Gastrocnemius medialis (tissue), 4 donors: ENCODE measurements at regions not wholly inside any gene's neighbourhood (a gene's known extent, or its start where the extent isn't known, plus 50 kb on each side); places are given as distances from the start of the nearest gene placed in this dataset.

ENCODE experiments used
- ATAC-seq, 2 donors: fragments of 150-250 bp; one replicate each; pipeline ENCODE4 v1.9.1; 2016
- DNase-seq, 2 donors: peaks; one replicate each; pipeline ENCODE4 v3.0.0-alpha.2; 2019
- H3K27ac ChIP-seq, 4 donors: fragments of 200-600 bp; sonication (generic); 1 replicate in 1 of 4; 2 replicates in 3 of 4; pipeline ENCODE4 v1.5.1; 2016 to 2018; ENCODE audit warnings: mild to moderate bottlenecking in 2 of 4, moderate library complexity in 1 of 4
- H3K27me3 ChIP-seq, 3 donors: fragments of 200-600 bp; sonication (generic) in 2 of 3; 1 replicate in 1 of 3; 2 replicates in 2 of 3; pipeline versions ENCODE4 v1.5.1 to v1.6.0; 2016 to 2019; ENCODE audit warnings: mild to moderate bottlenecking in 1 of 3, moderate library complexity in 1 of 3
- H3K36me3 ChIP-seq, 2 donors: fragments of 200-600 bp; sonication (generic) in 1 of 2; one replicate each; pipeline ENCODE4 v1.5.1; 2017 to 2018
- H3K4me1 ChIP-seq, 2 donors: fragments of 200-600 bp; sonication (generic) in 1 of 2; one replicate each; pipeline ENCODE4 v1.5.1; 2016 to 2017; ENCODE audit warnings: mild to moderate bottlenecking in 2 of 2
- H3K4me3 ChIP-seq, 4 donors: fragments of 200-600 bp; sonication (generic) in 3 of 4; 1 replicate in 1 of 4; 2 replicates in 3 of 4; pipeline ENCODE4 v1.5.1; 2016 to 2019; ENCODE audit warnings: mild to moderate bottlenecking in 2 of 4
- H3K9me3 ChIP-seq, 3 donors: fragments of 200-600 bp; sonication (generic) in 2 of 3; 1 replicate in 1 of 3; 2 replicates in 2 of 3; pipeline ENCODE4 v1.5.1; 2016 to 2019
- POLR2A ChIP-seq, 2 donors: fragments of 450-650 bp; IDR thresholded peaks; one replicate each; pipeline ENCODE4 v1.6.1; 2017; ENCODE audit warnings: antibody characterized with exemption in 2 of 2, mild to moderate bottlenecking in 2 of 2, moderate library complexity in 2 of 2
- in situ Hi-C, 4 donors: fragments of 200-750 bp; cut with MboI; loops; one replicate each; pipeline versions ENCODE4 v1.15.0 to v1.8.0; 2017; ENCODE audit warnings: low sequenced_read_pairs in 4 of 4
- intact Hi-C: fragments of 100-400 bp; cut with DNase I; formaldehyde crosslinking; loops from one replicate; pipeline ENCODE4 v1.15.1; 2023; ENCODE audit warnings: low total_unique reads
- TF ChIP-seq, protein P1 (sequence below), 5 experiments: fragments of 450-650 bp in 3 of 5; fragments of 200-600 bp in 2 of 5; sonication (generic) in 2 of 5; IDR thresholded peaks in 4 of 5; conservative IDR thresholded peaks in 1 of 5; 1 replicate in 4 of 5; 2 replicates in 1 of 5; pipeline ENCODE4 v1.5.1; 2016 to 2019; ENCODE audit warnings: antibody characterized with exemption in 5 of 5, mild to moderate bottlenecking in 3 of 5, moderate library complexity in 3 of 5

DNA sequence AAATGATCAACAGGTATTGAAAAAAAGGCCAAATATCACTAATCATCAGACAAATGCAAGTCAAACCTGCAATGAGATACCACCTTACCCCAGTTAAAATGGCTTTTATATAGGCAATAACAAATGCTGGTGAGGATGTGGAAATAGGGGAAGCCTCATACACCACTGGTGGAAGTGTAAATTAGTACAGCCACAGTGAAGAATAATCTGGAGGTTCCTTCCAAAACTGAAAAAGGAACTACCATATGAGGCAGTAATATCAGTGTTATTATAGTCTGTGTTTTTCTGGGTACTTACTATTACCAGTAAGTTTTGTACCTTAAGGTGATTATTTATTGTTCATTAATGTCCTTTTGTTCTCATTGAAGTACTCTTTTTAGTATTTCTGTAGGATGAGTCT lies 201.3 kb downstream of the MRPL39 start:
- Histone ChIP-seq H3K4me3 (no peak overlapping the region), H3K4me1 (no peaks in the 10 kb centered on the region), H3K9me3 (no peaks in the 10 kb centered on the region), H3K27me3 (no peaks in the 10 kb centered on the region), H3K27ac (no peak overlapping the region), H3K36me3 (no peaks in the 10 kb centered on the region)
- intact Hi-C loops, result no loop called here
- no peak for TF ChIP-seq POLR2A (IDR thresholded peaks at IDR 0.05)
- TF ChIP-seq, protein P1, sequence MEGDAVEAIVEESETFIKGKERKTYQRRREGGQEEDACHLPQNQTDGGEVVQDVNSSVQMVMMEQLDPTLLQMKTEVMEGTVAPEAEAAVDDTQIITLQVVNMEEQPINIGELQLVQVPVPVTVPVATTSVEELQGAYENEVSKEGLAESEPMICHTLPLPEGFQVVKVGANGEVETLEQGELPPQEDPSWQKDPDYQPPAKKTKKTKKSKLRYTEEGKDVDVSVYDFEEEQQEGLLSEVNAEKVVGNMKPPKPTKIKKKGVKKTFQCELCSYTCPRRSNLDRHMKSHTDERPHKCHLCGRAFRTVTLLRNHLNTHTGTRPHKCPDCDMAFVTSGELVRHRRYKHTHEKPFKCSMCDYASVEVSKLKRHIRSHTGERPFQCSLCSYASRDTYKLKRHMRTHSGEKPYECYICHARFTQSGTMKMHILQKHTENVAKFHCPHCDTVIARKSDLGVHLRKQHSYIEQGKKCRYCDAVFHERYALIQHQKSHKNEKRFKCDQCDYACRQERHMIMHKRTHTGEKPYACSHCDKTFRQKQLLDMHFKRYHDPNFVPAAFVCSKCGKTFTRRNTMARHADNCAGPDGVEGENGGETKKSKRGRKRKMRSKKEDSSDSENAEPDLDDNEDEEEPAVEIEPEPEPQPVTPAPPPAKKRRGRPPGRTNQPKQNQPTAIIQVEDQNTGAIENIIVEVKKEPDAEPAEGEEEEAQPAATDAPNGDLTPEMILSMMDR (IDR thresholded peaks at IDR 0.05 in 4 of 5, conservative IDR thresholded peaks at IDR 0.05 in 1 of 5), result no peak
- in situ Hi-C loops, result no loop called here
- no peak for DNase-seq
- ATAC-seq, result no peak

DNA sequence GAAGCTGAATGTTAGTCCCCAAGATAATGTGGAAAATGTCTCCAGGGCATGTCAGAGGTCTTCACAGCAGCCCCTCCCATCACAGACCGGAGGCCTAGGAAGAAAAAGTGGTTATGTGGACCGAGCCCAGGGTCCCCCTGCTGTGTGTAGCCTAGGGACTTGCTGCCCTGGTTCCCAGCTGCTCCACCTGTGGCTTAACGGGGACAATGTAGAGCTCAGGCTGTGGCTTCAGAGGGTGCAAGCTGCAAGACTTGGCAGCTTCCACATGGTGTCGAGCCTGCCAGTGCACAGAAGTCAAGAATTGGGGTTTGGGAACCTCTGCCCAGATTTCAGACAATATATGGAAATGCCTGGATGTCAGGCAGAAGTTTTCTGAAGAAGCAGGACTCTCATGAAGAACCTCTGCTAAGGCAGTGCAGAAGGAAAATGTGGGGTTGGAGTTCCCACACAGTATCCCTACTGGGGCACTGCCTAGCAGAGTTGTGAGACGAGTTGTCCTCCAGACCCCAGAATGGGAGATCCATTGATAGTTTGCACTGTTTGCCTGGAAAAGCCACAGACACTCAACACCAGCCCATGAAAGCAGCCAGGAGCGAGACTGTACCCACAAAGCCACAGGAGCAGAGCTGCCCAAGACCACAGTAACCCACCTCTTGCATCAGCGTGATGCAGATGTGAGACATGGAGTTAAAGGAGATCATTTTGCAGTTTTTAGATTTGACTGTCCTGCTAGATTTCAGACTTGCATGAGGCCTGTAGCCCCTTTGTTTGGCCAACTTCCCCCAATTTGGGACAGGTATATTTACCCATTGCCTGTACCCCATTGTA lies 204.9 kb downstream of the MRPL39 start:
- no peaks in the 10 kb centered on the region for H3K9me3 ChIP-seq
- H3K27me3 ChIP-seq, result no peaks in the 10 kb centered on the region
- intact Hi-C loops, result no loop called here
- in situ Hi-C loops, result no loop called here
- no peak overlapping the region for H3K27ac ChIP-seq
- TF ChIP-seq POLR2A (IDR thresholded peaks at IDR 0.05), result no peak
- TF ChIP-seq, protein P1 (IDR thresholded peaks at IDR 0.05 in 4 of 5, conservative IDR thresholded peaks at IDR 0.05 in 1 of 5), result no peak
- no peak overlapping the region for H3K4me3 ChIP-seq
- no peaks in the 10 kb centered on the region for H3K36me3 ChIP-seq
- H3K4me1 ChIP-seq, result no peaks in the 10 kb centered on the region
- DNase-seq (no peak), ATAC-seq (no peak)

DNA sequence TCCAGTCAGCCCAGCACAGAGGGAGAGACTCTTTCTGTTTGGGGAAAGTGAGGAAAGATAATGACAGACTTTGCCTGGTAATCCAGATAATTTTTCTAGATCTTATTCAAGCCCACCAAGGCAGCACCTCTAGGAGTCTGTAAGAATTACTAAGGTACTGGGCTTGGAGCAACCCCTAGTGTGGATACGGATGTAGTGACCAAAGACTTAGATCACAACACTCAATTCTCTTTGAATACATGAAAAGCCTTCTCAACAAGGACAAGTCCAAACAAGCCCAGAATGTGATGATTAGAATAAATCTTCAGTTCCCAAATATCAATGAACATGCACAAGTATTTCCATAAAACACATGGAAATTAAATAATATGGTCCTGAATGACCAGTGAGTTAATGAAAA lies 206.9 kb downstream of the MRPL39 start:
- Histone ChIP-seq H3K27me3 (no peaks in the 10 kb centered on the region), H3K4me3 (no peak overlapping the region), H3K36me3 (no peaks in the 10 kb centered on the region), H3K4me1 (no peaks in the 10 kb centered on the region), H3K27ac (no peak overlapping the region), H3K9me3 (no peaks in the 10 kb centered on the region)
- TF ChIP-seq, protein P1 (IDR thresholded peaks at IDR 0.05 in 4 of 5, conservative IDR thresholded peaks at IDR 0.05 in 1 of 5), result no peak
- no peak for TF ChIP-seq POLR2A (IDR thresholded peaks at IDR 0.05)
- DNase-seq (no peak), ATAC-seq (no peak)
- in situ Hi-C loops, result no loop called here
- intact Hi-C loops, result no loop called here

DNA sequence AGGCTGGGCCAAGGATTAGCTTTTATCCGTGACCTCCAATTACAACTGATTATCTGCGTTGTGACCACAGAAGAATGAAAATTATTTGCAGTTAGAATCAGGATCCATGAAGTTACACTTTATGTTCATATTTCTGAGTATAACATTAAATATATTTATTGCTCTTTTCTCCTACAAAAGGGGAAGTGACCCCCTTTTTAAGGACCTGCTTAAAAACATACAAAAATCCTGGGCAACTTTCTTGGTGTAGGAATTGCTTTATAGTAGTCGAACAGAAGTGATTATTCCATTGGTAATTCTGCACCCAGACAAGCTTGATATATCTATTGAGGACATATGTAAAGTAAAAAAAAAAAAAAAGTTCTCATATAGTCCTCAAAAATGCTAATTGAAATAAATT lies 208.7 kb downstream of the MRPL39 start:
- no peaks in the 10 kb centered on the region for H3K4me1 ChIP-seq
- no peaks in the 10 kb centered on the region for H3K9me3 ChIP-seq
- H3K4me3 ChIP-seq, result no peak overlapping the region
- no peaks in the 10 kb centered on the region for H3K36me3 ChIP-seq
- no peak for DNase-seq
- H3K27me3 ChIP-seq, result no peaks in the 10 kb centered on the region
- TF ChIP-seq, protein P1 (IDR thresholded peaks at IDR 0.05 in 4 of 5, conservative IDR thresholded peaks at IDR 0.05 in 1 of 5), result no peak
- TF ChIP-seq POLR2A (IDR thresholded peaks at IDR 0.05), result no peak
- in situ Hi-C loops (no loop called here), intact Hi-C loops (no loop called here)
- H3K27ac ChIP-seq, result no peak overlapping the region
- ATAC-seq, result no peak
